OCI-M1 (cell line): ENCODE measurements at regions not wholly inside any gene's neighbourhood (a gene's known extent, or its start where the extent isn't known, plus 50 kb on each side); places are given as distances from the start of the nearest gene placed in this dataset.
A peak's percentile ranks its signal among the peaks of the same experiment; 100 is the strongest.

Source experiments
- DNase-seq: peaks from one replicate; lab custom pipeline; 2025; lab: John Stamatoyannopoulos, UW

DNA sequence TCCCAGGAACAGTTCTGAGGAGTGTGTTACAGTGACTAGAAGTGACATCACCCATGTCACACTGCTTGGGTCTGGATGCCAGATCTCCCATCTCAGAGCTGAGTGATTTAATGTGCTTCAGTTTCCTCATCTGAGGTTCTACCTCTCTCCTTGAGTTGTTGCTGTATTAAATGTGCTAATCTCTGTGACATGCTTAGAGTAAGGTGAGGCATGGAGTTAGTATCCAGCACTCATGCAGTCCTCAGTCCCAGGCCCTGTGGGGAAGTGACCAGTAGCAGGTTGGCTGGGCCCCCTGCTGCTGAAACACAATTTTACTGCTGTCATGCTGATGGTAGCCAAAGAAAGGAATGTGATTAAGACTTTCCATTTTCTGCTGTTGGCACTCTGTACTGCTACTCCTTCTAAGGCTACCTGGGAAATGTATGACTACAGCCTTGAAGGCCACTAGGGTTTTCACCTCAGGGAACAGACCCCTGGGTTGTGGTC lies 639.6 kb downstream of the MID1IP1 start:
- DNase-seq: peak; percentile 60

GRCh38 chrX:39442332-39442731 lies 641.1 kb downstream of the MID1IP1 start:
- no peak for DNase-seq

GRCh38 chrX:39443240-39443639 lies 642.0 kb downstream of the MID1IP1 start:
- no peak for DNase-seq

DNA sequence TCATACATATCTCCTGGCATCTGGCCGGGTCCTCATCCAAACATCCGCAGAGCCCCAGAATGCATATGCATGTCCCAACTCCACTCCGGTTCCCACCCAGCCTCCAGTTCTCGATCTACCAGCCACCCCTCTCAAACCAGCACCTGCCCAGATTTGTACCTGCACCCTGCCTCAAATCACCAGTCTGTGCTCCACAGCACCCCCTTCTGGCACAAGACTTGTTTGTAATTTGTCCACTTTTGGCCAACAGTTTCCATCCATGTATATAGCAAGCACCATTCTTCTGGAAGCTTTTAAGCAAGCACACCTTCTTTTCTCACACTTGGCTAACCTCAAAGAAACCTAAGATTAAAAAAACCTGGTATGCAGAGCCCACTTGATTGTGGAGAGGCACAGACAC lies 644.1 kb downstream of the MID1IP1 start:
- DNase-seq: peak; percentile 17

DNA sequence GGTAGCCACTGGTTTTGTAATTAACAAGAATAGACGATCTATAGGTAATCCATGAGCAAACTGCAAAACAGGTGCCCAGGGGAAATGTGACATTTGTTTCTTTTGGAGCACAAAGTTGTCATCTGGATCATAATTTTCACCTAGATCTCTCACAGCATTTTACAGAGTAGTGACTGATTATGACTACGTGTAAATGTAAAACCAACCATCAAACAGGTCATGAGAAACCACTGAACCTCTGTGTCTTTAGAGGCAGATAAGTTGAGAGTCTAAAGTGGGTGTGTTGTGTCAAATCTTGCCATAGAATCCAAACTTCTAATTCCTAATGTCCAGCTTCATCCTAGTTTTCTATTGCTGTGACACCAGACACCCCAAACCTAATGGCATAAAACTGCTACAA lies 648.1 kb downstream of the MID1IP1 start:
- DNase-seq: no peak

- no peak for DNase-seq
These were observed 647.4 kb downstream of the BCOR start for GRCh38 chrX:39450234-39450977.

DNA sequence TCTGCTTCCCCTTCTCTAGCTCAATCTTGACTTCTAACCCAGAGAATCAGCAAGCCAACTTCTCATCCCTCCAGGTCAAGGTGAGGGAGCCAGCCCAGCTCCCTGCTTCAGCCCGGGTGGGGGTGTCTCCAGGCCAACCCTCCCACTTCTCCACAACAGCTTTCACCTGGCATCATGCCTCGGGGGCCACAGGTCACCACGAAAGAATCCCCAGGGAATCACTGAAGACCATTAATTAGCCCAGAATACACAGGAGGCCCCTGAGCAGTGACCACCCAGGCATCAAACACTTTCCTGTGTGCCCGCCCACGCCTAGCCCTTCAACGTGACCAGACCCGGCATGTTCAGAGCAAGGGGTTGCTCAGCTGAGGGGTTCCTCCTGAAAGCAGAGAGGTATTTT lies 646.7 kb downstream of the BCOR start:
- no peak for DNase-seq

- no peak for DNase-seq
These were observed 645.4 kb downstream of the BCOR start for GRCh38 chrX:39452401-39452800.

DNA sequence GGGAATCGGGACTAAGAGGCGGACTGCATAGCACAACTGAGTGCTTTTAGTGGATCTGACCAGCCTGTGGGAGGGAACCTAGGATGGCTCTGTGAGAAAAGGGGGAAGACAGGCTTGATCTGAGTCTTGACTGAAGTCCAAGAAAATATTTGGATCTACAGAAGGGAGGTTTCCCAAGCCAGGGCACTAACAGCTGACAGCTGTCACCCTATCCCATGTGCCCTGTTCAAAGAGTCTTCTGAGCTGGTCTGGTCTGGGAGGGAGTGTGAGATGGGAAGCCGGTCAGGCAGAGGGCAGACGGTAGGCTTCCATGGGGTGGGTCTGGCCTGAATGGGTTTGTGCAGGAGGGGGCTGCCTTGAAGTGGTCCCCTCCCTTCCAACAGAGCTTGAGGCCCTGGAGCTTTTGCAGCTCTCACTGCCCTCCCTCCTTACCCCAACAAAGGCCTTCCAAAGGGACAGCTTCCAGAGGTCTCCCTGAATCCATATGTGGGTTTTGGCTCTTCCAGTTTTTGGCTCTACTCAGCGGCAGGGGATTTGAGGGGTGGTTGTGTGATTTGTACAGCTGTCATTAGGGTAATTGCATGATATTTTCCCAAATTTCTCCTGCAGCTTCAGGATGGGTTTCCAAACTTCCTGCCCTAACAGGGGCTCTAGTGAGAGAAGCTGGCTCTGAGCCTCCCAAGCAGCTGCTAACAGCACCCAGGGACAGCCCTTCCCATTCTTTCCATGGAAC lies 643.7 kb downstream of the BCOR start:
- DNase-seq: no peak

DNA sequence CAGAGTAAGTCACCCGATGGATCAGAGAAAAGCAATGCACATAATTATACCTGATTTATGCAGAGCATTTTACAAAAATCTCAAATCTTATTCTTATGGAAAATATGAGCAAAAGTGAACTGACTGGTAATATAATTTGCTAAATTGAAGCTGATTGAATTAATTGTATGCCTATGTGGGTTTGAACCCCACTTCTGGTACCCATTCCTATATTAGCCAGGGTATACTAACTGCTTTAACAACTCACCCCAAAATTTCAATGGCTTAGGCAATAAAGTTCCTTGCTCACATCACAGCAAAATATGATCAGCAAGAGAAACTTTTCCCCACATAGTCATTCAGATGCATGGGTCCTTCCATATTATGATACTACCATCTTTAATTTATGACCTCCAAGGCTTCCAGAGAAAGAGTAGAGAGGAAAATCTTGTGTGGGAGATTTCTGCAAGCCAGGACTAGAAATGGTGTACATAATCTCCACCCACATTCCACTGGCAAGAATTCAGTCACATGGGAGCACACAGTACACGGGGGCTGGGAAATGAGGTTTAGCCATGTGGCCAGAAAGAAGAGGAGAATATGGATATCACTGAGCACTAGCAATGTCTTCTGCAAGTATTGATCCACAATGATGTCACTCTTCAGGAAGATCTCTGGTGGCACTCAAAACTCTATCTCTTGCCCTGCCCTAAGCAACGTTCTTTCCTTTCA lies 640.7 kb downstream of the BCOR start:
- no peak for DNase-seq

DNA sequence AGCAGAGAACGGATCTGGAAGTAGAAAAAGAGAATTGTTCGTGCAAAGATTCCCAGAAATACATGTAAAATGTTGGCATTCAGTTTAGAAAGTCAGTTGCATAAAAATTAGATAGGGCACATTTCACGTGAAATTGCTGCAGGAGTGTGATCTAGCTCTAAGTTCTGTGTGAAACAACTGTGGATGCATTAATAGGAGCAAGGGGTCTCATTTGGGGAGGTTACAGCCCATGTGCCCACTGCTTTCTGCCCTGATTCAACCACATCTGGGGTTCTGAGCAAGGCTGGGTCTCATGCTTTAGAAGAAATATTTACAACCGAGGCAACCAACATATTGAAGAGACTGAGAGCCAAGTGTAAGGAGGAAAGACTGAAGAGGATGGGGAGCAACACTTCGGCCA lies 639.0 kb downstream of the BCOR start:
- no peak for DNase-seq

GRCh38 chrX:39459204-39459603 lies 638.6 kb downstream of the BCOR start:
- DNase-seq: no peak

DNA sequence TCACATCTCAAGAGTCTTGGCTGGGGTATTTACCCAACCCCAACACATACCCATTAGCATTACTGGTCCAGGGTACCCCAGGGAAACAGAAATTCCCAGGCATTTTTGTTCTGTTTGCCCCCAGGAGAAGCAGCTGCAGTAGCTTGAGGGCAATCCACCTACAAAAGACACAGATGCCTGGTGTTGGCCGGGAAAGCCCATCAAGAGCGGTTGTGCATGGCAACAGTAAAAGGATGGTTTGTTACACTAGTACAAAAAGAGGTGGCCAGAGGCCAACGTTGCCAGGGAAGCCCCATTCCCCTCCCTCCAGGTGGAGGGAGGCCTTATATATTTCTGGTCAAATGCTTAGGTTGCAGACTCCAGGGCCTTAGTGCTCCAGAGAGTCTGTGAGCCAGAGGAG lies 637.8 kb downstream of the BCOR start:
- DNase-seq: no peak

DNA sequence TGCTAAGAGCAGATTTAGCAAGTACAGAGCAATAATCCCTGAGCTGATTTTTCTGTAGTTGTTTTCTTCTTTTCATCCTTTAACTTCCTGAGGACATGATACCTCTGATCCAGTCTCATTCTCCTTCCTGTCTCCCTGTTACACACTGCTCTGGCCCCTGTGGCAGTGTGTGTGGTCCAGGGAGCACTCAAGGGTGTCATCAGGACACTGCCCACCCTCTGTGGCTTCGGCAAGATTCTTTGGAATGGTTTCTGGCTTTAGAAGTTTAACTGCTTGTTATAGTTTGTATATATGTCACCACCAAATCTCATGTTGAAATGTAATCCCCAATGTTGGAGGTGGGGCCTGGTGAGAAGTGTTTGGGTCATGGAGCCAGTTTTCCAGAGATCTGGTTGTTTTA lies 637.3 kb downstream of the BCOR start:
- no peak for DNase-seq

DNA sequence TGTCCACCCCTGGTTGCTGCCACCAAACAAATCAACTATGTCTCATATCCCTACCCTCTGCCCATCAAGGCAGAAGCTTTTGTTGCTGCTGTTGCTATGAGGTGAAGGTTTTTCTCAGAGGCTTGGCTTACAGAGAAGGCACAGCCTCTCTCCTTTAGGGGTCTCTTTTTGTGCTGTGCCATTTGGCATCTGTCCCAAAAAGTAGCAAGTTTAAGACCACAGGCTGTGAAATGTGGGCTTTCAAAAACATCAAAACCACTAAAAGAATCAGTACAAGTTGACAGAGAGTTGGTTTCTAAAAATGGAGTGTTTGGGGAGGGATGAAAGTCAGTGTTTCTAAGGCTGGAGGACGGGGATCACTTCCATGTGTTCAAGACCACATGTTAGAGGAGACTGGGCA lies 634.9 kb downstream of the BCOR start:
- DNase-seq: no peak

DNA sequence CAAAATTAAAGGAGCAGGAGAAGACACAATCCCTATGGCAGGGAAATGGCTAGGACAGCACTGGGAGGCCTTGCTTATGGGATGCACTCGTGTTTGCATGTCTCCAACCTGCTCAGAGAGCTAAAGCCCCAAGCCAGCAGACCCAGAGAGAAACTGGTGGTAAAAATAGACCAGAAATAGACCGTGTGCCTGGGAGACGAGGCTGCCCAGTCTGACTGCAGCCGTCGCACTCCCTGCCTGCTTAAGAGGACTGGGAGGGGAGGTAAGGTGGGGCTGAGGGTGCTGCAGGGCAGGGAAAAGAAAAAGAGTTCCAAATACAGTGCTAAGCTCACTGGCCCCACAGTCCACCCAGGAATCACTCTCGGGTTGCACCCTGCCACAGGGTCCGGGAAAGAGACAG lies 633.5 kb downstream of the BCOR start:
- no peak for DNase-seq

- no peak for DNase-seq
These were observed 632.3 kb downstream of the BCOR start for GRCh38 chrX:39465467-39465866.

- DNase-seq: no peak
These were observed 631.9 kb downstream of the BCOR start for GRCh38 chrX:39465906-39466305.

- DNase-seq: no peak
These were observed 628.6 kb downstream of the BCOR start for GRCh38 chrX:39469126-39469525.

DNA sequence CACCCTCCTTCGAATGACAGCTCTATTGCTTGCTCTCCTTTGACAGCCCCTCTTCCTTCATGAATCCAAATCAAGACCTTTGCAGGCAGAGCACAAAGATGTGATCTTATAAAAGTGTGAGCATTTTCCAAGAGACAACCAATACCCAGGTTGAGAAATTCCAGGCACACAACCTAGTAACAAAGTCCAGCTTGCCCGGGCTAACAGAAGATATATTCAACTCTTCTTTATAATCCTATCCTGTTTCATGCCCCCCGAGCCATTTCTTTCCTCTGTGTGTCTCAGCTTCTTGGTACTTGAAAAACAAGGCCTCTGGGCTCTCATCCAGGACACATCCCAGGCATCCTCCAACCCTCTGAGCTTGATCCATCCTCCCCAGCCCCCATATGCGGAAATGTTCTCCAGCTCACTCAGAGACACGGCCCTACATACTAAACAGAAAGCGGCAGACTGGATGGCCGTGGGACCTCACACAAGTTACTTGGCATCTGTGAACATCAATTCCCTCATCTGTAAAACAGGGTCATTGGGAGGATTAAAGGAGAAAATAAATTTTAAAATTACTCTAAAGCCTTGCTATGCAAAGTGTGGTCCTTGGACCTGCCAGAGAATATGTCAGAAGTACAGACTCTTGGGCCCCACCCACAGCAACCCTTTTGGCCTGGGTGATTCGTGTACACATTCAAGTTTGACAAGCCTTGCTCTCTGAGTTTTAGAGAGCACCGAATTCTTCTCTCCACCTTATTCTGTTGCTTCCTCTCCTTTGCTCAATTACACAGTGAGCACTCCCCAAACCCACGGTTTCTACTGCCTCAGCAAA lies 627.0 kb downstream of the BCOR start:
- DNase-seq: no peak

DNA sequence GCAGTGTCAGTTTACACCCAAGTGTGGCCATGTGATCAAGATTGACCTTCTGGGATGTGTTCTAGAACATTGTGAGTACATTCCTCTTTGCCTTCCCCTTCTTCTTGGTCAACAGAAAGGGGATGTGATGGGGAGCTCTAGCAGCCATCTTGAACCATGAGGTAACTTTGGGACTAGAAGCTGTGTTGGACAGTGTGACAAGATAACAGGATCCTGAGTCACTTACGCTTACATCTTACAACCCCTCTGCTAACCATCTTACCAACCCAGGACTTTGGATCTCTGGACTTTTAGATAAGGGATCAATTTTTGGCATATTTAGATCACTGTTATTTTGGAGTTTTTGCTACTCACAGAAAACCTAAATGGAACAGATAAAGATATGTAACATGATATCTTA lies 625.6 kb downstream of the BCOR start:
- DNase-seq: no peak

- no peak for DNase-seq
These were observed 623.9 kb downstream of the BCOR start for GRCh38 chrX:39473812-39474211.
